ENCODE measurements at regions not wholly inside any gene's neighbourhood (a gene's known extent, or its start where the extent isn't known, plus 50 kb on each side); places are given as distances from the start of the nearest gene placed in this dataset.

DNA sequence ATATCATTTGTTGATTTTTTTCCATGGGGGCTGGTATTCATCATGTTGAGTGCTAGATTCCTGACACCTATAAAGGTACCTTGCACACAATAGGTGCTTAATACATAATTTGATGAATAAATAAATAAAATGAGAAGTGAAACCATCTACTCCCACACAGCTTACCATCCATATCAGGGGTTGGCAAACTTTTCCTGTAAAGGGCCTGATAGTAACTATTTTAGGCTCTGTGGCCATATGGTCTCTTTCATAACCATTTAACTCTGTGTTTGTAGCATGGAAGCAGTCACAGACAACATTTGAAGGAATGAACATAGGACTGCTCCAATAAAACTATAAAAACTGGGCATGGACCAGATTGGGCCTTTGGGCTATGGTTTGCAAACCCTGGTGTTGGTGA is 100.3 kb downstream of the GCNT1 start:
- TF ChIP-seq FOS (IDR thresholded peaks at IDR 0.05; ENCODE audit: low read depth, low read length) (no peak), CTCF (conservative IDR thresholded peaks at IDR 0.05; ENCODE audit: low read depth, low read length) (no peak), POLR2A (IDR thresholded peaks at IDR 0.05; ENCODE audit: low read depth, low read length) (no peak)
